AG10803 (cell line): ENCODE measurements at regions not wholly inside any gene's neighbourhood (a gene's known extent, or its start where the extent isn't known, plus 50 kb on each side); places are given as distances from the start of the nearest gene placed in this dataset.

ENCODE experiments used
- DNase-seq: peaks from one replicate; pipeline ENCODE4 v3.0.0; 2010; ENCODE audit warnings: low read depth
- H3K4me3 ChIP-seq: 2 replicates; pipeline ENCODE4 v1.5.1; 2011; ENCODE audit warnings: mild to moderate bottlenecking, low read length, control low read depth
- CTCF ChIP-seq: conservative IDR thresholded peaks from 2 replicates; pipeline ENCODE4 v1.5.1; 2011; ENCODE audit warnings: mild to moderate bottlenecking, low read length, control low read depth, inconsistent platforms

GRCh38 chr12:130110914-130111313, 51.4 kb upstream of the FZD10 start:
- no peak for TF ChIP-seq CTCF
- no peak overlapping the region for H3K4me3 ChIP-seq
- no peak for DNase-seq

- H3K4me3 ChIP-seq: no peak overlapping the region
- DNase-seq: no peak
- no peak for TF ChIP-seq CTCF
These were observed 50.2 kb upstream of the FZD10 start for GRCh38 chr12:130111965-130112496.
